NCI-H510A treated with DMSO at 0.1 percent for 48 hours (cell line): ENCODE measurements at regions not wholly inside any gene's neighbourhood (a gene's known extent, or its start where the extent isn't known, plus 50 kb on each side); places are given as distances from the start of the nearest gene placed in this dataset.

ENCODE experiments used
- DNase-seq: peaks from one replicate; lab custom pipeline; 2025; lab: John Stamatoyannopoulos, UW

DNA sequence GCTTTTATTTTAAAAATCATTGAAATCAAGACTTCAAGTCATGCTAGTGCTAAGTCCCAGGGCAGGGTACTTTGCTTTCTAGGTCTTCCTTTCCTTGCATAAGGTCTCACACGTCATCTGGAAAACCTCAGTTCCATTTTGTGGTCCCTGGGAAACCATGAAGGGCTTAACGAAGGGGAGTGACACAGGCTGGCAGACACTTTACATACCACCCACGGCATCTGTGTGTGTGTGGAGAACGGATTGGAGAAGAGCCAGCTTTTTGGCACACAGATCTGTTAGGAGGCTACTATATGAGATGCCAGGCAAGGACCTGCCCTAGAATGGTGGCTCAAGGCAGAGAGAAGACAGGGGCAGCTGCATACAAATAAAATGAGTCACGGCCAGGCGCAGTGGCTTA lies 107.5 kb upstream of the NSMCE3 start:
- no peak for DNase-seq

DNA sequence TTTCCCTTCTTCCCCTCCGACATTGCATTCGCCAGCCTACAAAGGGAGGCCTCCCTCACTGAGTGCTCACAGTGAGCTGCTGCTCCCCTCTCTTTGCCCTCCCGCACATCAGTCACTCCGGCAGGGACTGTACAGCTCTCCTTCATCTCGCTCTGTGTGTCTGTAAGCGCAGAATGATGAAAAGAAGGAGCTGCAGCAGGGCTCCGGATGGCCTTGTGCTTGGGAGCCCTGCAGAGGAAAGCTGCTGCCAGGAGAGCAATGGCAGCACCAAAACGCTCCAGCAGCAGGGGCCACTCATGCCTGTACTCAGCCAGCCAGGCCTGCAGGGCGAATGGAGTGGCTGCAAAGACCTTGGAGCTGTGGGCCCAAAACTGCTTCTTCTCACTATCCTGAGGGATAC lies 107.0 kb upstream of the NSMCE3 start:
- DNase-seq, result no peak

DNA sequence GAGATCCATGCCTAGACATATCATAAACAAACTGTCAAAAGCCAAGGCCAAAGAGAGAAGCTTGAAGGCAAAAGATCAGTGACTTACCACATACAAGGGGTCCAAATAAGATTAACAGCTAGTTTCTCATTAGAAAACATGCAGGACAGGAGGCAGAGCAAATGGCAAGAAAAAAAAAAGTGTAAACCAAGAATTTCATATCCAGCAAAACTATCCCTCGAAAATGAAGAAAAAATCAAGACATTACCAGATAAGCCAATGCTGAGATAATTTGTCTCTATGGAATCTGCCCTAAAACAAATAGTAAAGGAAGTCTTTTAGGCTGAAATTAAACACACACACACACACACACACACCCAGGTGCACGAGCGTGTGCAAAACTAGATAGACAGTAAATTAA lies 99.6 kb upstream of the NSMCE3 start:
- DNase-seq, result no peak

DNA sequence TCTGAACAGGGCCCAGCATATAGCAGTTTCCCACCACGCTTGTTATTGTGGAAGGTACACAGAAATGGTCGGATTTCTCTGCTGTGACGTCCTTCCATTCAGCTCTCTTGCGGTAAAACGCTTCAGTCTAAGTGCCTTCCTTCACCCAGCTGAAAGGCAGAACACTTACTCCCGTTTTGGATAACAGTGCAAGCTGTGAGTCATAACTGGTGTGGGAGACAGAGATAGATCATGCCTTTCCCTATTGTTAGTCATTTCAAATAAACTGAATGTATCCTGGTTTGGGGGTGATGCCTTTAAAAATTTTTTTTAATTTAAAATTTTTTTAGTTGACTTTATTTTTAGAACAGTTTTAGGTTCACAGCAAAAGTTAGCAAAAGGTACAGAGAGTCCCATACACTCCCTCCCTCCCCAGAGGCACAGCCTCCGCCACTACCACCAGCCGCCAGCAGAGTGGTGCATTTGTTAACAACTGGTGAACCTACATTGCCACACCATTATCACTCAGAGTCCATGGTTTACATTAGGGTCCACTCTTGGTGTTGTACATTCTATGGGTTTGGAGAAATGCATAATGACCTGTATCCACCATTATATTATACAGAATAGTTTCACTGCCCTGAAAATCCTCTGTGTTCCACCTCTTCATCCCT lies 94.9 kb upstream of the NSMCE3 start:
- DNase-seq, result no peak

DNA sequence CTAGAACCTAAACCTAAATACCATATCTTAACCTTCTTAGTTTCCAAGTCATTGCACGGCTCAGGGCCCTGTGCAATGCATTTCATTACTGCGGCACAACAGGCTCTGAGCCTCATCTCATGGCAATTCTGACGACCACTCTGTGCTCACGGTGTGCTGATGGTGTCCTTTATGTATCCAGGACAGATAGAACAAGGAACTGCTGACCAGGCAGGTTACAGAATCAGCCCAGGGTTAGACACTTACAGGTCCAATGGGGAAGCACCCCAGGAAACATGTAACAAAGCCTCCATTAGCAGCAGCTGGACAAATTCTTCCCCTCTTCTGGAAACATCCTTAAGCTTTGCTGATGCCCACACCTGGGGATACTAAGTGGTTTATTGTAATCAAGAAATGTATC lies 91.9 kb upstream of the NSMCE3 start:
- no peak for DNase-seq

DNA sequence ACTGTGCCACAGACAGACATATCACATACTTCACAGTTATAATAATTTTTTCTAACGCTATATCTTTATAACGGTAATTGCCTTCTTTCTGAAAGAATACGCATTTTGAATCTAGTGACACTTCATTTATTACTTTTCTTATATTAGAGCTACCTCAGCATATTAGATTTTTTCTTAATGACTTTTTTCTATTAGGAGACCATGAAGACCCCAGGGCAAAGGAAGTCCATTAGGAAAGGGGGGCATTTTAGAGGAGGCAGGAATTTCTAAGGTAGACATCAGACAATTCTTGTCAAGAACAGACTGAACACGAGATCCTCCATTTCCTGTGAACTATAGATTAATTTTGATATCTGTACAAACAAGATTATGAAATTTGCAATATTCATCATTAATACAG lies 90.5 kb upstream of the NSMCE3 start:
- no peak for DNase-seq

DNA sequence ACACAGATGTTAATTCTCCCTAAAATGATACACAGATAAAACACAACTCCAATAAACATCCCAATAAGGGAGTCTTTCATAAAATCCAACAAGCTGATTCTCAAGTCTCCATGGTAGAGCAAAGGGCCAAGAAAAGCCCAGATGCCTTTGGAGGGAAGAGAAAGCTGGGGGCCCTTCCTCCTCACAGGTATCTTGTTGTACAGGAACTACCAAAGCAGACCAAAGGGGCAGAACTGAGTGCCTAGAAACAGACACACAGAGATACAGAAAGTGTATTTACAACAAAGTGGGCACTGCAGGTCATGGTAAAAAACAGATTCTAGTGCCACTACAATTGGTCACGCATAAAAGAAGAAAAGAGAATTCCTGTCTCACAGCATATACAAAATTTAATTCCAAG lies 87.2 kb upstream of the NSMCE3 start:
- DNase-seq, result no peak

DNA sequence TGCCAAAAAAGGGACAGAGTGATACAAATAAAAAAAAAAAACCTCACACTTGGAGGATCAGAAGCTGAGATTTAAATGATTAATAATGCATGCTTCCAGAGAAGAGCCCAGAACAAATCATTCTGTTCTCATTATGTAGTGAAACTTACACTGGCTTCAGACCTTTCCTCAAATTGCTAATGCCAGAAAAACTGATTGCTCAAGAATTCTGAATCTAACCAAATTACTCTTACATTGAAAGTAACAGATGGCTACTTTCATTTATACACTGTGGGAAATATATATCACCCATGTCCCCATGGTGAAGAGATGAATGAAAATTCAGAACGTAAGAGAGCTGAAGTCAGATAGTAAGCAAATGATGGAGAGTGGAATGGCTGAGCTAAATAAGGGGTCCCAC lies 85.9 kb upstream of the NSMCE3 start:
- DNase-seq, result no peak

DNA sequence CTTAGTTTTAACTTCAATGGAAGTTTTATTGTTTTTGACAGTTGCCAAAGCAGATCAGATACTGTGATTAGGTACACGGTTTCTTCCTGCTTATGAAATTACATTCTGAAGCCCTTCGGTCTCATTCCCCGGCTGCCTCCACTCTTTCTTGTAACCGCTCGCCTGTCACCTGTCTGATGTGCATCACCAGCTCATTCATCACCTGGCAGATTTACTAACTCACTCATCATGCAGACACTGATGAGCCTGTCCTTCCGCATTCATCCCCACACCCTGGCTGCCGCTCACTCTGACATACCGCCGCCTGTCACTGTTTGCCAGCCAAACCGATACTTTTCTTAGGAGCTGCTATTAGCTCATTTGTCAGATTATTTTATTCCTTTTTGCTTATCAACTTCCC lies 82.8 kb upstream of the NSMCE3 start:
- peak; percentile 27 for DNase-seq

DNA sequence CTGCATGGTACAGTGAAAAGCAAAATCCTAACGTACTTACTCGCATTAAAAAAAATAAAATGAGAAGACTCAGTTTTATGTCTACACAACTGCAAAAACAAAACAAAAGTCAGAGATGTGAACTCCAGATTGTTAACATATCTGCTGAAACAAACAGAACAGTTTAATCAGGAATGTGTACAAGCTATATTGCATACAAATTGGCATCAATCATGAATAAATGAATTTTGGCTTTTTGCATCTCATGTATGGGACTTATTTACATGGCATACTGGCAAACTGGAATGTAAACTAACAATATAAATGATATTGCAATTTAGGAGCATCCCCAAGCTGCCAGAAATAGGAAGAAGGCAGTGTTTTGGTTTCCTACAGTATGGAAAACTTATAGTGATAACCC lies 79.6 kb upstream of the NSMCE3 start:
- DNase-seq, result no peak

GRCh38 chr15:29348336-29348914 lies 78.8 kb upstream of the NSMCE3 start:
- DNase-seq, result no peak

GRCh38 chr15:29346998-29347397 lies 77.4 kb upstream of the NSMCE3 start:
- DNase-seq, result no peak

- DNase-seq, result no peak
These were observed 76.2 kb upstream of the NSMCE3 start for GRCh38 chr15:29345549-29346525.

DNA sequence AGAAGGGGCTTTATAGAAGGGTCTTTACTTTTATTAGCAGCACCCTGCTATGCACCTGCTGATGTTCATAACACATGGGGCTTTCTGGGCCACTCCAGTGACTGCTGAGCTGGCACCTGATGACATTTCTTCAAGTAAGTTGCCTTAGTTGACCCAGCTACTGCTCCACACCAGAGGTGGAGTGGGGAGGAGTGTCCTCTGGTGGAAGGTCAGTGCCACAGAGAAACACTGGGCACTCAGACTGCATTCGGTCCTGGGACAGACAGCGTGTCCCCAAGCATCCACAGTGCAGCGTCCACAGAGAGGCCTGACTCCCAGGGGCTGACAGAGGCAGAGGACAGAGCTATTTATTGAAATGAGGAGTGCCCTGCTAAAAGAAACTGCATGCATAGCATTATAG lies 74.9 kb upstream of the NSMCE3 start:
- no peak for DNase-seq

GRCh38 chr15:29343229-29343628 lies 73.6 kb upstream of the NSMCE3 start:
- DNase-seq, result no peak

GRCh38 chr15:29342201-29342600 lies 72.6 kb upstream of the NSMCE3 start:
- no peak for DNase-seq

GRCh38 chr15:29337156-29337959 lies 67.7 kb upstream of the NSMCE3 start:
- DNase-seq, result no peak

GRCh38 chr15:29334544-29334943 lies 64.9 kb upstream of the NSMCE3 start:
- DNase-seq, result no peak

GRCh38 chr15:29333261-29333660 lies 63.6 kb upstream of the NSMCE3 start:
- no peak for DNase-seq

- DNase-seq, result no peak
These were observed 62.0 kb upstream of the NSMCE3 start for GRCh38 chr15:29331669-29332068.

DNA sequence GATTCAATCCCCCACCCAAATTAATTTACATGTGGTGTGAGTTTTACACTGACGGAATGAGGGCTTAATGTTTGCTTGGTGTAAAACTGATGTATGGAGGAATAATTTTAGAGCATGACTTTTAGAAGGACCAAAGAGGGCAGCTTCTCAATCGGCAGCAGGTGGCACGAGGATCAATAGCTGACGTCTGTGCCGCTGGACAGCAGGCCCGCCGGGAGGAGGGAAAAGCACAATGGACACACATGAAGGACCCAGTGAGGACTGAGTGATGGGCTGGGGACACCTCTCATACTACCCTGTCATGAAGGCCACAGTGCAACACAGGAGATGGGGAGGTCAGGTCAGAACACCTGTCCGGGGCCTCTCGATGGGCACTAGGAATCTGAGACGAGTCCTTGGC lies 61.4 kb upstream of the NSMCE3 start:
- DNase-seq, result no peak

- no peak for DNase-seq
These were observed 55.1 kb upstream of the NSMCE3 start for GRCh38 chr15:29324746-29325145.
